Hematopoietic multipotent progenitor cell treated with erythropoietin and hydrocortisone succinate and interleukin-3 and kit ligand, for 4 days (in vitro differentiated cells): ENCODE measurements at regions not wholly inside any gene's neighbourhood (a gene's known extent, or its start where the extent isn't known, plus 50 kb on each side); places are given as distances from the start of the nearest gene placed in this dataset.
"Not testable (repeated sequence)": the region's sequence is repeated elsewhere in the genome, so short reads cannot be mapped to it uniquely, and the experiment has no call there.

Source experiments
- DNase-seq: peaks from one replicate; pipeline ENCODE4 v3.0.0-alpha.2; 2015

DNA sequence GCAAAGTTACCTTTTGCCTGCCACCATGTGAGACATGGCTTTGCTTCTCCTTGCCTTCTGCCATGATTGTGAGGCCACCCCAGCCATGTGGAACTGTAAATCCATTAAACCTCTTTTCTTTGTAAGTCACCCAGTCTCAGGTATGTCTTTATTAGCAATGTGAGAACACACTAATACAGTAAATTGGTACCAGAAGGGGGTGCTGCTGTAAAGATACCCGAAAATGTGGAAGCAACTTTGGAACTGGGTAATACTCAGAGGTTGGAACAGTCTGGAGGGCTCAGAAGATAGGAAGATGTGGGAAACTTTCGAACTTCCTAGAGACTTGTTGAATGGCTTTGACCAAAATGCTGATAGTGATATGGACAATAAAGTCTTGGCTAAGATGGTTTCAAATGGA lies 184.8 kb upstream of the LHX8 start:
- not testable (repeated sequence) for DNase-seq

DNA sequence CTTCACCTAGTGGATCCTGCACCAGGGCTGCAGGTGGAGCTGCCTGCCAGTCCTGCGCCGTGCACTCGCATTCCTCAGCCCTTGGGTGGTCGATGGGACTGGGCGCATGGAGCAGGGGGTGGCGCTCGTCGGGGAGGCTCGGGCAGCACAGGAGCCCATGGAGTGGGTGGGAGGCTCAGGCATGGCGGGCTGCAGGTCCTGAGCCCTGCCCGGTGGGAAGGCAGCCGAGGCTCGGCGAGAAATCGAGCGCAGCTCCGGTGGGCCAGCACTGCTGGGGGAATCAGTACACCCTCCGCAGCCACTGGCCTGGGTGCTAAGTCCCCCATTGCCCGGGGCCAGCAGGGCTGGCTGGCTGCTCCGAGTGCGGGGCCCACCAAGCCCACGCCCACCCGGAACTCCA lies 182.2 kb upstream of the LHX8 start:
- not testable (repeated sequence) for DNase-seq

DNA sequence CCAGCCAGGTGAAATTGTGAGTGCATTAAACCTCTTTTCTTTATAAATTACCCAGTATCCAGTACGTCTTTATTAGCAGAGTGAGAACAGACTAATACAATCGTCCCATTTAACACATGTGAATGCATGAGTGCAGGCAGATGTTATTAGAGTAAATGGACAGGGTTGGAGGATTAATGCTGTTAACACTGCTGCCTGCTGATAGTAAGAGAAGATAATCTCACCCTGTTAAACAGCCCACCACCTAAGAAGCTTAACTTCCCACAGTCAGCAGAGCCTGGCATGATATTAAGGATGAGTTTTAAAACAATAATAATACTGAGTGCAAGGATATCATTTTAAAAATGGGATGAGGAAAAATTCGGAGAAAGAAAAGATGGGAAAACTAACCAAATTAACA lies 181.4 kb upstream of the LHX8 start:
- DNase-seq, result no peak

DNA sequence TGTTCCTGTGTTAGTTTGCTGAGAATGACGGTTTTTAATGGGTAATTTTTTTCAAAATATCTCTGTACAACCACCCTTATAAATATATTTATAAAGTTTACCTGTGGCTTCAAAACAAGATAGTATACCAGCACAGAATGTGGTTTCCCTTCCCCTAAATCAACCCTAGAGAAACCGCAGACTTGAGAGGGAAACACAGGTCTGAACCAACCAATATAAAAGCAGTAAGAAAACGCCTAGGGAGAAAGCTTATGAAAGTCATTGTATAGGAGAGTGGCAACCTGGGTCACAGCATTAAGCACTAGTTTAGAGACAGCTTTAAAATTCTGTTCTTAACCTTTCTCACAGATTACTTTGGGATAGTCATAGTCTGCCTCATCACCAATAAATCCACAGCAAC lies 180.6 kb upstream of the LHX8 start:
- no peak for DNase-seq

DNA sequence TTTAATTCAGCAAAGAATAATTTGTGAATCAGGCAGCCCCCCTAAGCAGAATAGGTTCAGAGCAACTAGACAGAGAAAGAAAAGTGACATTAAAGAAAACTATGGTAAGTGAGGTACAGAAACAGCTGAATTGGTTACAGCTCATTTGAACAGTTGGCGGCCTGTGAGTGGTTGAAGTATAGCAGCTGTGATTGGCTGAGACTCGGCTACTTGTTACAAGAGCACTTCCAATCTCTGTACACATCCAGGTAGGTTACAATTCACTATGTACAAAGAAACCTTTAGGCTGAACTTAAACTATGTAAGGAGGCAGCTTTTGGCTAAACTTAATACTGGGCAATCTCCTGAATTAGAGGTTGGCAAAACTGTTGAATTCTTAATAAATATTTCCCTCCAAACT lies 171.1 kb upstream of the LHX8 start:
- no peak for DNase-seq

DNA sequence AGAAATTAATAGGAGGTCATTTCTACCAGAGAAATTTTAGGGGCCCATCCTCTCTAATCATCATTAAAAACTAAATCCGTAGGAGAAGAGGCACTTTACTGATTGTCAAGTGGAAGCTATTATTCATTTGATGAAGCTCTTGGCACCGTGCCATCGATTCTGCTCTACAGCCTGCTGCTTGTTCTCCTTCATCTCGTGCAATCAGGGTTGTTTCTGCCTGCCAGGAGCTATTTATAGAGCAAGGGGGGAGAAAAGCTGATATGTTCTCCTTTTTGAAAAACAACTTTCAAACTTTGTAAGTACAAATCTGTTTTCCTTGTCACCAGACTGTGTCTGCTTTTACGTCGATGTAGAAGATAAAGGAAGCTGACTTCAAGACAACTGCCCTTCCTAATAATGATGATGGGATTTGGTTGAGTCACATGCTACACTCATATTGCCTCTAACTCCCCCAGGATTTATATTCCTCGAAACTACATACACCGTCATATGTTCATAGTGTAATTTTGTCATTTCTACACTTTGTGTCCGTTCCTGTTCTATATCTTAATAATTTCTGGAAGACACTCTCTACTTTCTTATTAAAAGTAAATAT lies 169.6 kb upstream of the LHX8 start:
- DNase-seq, result peak; percentile 17

DNA sequence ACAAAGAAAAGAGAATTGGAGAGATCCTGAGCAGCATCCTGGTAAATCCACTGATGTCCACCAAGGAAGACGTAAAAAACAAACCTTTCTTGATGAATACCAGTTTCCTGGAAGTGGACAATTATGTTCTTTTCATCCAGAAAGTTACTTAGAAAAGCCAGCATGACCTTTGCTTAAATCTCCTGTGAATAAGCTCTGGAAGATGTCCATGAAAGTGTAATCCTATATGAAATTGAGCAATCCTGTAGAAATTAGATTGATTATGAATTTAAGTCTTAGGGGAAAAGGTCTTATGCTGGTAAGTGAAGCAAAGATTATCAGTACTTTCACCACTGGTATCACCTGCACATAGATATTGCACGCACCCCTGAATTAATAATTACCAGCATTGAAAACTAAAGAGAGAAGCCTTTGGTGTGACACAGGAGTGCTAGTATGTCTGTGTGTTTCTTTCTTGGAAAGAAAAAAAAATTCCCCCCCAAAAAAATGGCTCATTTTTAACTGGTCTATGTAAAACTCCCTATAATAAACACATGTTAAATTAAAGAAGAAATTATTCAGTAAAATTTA lies 164.5 kb upstream of the LHX8 start:
- DNase-seq, result no peak

DNA sequence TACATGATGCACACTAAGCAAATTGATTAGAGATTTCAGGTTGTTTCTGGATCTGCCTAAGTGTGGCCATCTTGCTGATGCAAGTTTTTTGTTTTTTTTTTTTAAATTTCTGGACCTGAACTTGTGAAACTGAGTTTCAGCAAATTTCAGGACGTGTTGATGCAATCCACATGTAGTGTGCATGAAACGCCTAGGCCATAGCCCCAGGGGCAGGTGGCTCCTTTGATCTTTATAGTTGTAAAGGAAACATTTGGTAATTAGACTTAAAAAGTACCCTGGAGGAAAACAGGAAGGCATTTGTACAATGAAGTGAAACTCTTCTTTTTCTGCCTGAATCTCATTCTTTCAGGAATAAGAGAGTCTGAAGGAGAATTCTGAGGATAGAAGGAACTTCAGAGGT lies 162.2 kb upstream of the LHX8 start:
- no peak for DNase-seq

DNA sequence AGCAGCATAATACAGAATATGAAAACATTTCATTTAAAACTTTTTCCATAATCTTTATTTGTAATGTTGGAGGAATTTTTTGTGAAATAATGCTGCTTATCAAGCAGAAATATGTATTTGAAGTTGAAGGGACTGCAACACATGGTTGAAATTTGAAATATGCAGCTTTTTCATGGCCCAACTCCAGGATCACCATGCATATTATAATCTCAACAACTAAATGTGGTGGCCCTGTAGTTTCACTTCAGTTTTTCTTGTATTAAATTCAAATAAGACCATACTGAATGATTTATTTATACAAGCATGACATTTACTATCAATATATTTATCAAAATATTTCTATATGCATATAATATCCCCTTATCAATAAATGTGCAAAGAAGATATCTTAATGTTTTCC lies 157.7 kb upstream of the LHX8 start:
- DNase-seq, result no peak

DNA sequence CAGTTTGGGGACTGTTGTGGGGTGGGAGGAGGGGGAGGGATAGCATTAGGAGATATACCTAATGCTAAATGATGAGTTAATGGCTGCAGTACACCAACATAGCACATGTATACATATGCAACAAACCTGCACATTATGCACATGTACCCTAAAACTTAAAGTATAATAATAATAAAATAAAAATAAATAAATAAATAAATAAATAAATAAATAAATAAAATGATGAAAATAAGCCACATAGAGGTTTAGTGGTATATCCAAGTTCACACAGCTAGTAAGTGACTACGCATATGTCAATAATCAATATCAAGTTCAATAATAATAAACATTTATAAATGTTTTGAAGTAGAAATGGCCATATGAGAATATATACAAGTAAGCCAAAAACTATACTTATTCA lies 141.7 kb upstream of the LHX8 start:
- not testable (repeated sequence) for DNase-seq

DNA sequence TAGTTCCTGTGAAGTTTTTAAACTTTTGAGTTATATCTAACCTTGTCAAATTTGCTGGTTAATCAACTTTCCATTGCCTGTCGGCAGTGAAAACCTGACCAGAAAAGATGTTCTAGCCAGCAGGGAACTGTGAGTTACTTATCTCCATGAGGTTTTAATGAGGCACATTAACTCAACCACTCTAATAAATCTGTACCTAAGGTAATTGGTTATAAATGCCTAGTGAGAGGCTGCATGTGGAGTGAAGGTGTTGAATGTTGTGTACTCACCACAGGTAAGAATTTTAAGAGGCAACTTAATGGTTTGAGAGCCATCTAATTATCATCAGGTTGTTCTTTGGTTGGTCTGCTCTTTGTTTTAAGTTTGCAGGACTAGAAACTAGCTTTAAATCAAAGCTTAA lies 138.4 kb upstream of the LHX8 start:
- DNase-seq, result no peak

DNA sequence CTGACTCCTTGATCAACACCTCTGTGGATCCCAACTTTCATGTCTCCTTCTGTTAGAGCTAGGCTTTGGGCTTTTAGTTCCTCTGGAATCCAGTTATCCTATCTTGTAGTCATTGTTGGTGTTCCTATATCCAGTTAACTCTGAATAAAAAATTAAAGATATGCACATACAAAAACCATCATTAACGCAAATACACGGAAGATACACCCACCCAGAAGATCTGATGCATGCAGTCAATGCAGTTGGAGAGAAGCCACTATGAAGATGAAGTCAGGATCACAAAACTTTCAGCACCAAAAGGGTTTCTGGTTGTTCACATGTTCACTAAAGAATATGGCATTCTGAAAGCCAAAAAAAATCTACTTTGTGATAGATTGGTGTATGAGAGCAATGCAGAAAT lies 123.6 kb upstream of the LHX8 start:
- no peak for DNase-seq

DNA sequence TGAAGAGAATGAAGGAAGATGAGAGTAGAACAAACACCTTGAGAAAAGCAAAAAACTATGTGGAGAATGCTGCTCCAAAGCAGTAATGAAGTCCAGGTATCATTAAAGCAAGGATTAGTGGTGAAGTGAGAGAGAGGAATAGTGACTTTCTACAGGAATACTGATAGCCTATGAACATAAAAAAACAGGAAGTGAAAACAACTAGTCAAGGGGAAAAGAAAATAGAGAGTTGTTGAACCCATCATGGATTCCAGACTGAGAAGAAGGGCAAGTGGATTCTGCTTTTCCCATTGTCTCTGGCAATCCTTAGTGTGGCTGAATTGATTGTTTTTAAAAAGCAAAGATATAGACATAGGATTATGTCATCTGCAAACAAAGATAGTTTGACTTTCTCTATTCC lies 119.9 kb upstream of the LHX8 start:
- no peak for DNase-seq

DNA sequence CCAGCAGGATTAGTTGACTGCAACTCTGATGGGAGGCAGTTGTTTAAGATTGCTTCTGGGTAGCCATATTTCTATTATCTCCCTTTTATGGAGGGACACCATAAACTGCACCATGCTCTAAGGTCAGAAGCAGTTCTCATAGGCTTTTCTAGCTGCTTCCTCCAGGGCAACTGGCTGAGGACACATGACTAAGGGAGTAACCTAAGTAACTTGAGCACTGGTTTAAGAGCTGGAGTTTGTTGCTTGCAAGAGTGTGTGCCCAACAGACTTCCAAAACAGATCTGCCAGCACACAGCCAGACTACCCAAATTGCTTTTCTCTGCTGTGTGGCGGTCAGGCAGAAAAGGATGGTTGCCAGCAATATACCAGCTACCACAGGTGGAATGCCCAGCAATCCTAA lies 111.2 kb upstream of the LHX8 start:
- DNase-seq, result no peak

DNA sequence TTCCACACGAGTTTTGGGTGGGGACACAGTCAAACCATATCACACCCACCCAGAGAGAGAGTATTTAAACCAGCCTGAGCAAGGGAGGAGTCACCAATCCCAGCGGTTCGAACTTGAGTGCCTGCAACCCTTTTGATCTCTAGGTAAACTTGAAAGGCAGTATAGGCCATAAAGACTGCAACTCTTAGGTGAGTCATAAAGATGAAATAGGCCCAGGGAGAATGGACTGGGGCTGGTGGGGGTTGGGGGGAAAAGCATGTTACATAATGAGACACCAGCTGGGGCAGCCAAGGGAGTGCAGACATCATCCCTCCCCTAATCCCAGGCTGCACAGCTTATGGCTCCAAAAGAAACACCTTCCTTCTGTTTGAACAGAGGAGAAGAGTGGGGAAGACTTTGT lies 99.8 kb upstream of the LHX8 start:
- no peak for DNase-seq

DNA sequence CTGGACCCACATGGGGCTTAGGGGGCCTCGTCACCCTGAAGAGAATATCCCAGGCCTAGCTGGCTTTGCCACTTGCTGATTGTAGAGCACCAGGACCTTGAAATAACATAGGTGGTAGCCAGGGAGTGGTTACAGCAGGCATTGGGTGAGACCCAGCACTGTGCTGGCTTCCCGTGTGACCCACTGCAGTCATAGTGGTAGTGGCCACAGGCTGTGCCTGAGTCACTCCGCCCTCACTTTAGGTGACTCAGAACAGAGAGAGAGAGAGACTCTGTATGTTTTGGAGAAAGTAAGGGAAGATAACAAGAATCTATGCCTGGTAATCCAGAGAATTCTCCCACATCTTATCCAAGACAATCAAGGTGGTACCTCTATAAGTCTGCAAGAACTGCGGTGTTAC lies 98.7 kb upstream of the LHX8 start:
- no peak for DNase-seq

DNA sequence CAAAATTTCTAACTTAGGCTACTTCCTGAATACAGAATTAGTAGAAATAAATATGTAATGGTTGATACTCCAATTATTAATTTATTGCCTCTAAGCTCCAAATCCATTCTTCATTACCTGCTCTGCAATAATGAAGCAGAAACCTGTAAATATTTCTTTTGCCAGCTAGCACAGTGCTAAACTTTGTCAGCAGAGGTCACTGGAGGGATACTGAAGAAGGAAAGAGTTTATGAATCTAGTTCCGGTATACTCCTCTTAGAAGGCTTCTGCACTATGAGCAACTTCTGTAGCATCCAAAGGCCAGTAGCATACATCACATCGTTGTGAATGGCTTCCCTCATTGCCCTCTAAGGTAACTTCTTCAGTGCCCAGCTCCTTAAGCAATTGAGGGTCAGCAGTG lies 81.0 kb upstream of the LHX8 start:
- DNase-seq, result no peak

DNA sequence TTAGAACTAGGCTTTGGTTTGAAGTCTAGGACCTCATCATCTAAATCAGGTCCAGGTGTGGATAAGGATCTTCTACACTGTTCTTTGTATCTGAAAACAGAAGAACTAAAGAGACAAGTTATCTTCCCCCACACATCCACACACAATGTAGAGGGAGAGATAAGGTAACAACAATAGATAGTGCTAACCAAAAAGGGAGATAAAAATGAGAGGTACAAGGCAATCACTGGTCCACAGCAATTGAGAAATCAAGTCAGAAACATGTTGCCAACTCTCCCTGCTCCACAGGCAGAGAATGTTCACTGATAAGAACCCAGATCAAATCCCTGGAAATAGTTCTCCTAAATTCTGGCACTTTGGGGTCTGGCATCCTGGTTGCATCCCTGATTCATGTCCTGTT lies 75.8 kb upstream of the LHX8 start:
- no peak for DNase-seq

DNA sequence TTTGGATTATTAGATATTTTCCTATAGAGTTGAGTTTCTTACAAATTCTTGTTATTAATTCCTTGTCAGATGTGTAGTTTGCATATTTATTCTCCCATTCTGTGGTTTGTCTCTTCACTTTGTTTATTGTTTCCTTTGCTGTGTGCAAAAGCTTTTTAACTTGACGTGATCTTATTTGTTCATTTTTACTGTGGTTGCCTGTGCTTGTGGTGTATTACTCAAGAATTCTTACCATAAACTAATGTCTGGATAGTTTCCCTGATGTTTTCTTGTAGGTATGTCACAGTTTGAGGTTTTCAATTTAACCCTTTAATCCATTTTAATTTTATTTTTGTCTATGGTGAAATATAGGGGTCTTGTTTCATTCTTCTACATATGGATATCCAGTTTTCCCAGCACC lies 72.1 kb upstream of the LHX8 start:
- no peak for DNase-seq

DNA sequence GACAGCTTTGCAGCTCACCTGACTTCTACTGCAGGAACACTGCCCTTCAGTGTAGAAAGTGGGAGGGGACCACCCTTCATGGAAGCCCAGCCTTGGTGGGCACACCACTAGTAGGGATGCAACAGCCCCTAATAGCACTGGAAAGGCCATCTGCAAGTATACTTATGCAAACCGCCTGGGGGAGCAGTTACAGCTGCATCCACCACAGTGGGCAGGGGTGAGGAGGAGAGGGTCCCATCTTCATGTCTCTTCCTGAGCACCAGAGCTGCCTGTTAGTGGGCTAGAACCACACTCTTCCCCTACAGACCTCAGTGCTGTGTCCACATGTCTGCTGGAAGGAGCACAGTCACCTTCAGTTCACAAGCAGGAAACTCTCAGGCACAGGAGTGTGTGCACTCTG lies 66.2 kb upstream of the LHX8 start:
- no peak for DNase-seq

DNA sequence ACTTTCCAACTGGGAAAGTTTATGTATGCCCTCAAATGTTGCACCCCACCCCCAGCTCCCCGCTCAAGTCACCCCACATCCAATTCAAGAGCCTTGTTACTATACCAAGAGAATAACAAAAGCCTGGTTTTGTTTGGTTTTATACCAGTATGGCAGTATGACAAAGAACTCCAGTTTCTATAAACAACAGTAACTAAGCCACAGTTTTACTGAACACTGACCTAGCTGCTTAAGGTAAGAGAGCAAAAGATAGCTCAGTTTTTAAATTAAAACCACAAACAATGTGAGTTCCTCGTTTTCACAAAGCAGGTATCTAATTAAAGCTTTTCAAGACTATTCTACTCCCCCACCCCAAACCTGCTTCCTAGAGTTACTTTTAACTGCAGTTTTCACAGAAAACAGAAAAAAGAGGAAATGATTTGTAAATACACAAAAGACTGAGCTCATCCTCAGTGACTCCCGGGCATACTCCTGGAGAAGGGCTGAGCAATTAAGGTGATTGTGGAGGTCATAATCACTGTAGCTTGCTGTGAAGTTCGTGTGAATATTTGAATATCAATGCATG lies 59.3 kb upstream of the LHX8 start:
- DNase-seq, result no peak

DNA sequence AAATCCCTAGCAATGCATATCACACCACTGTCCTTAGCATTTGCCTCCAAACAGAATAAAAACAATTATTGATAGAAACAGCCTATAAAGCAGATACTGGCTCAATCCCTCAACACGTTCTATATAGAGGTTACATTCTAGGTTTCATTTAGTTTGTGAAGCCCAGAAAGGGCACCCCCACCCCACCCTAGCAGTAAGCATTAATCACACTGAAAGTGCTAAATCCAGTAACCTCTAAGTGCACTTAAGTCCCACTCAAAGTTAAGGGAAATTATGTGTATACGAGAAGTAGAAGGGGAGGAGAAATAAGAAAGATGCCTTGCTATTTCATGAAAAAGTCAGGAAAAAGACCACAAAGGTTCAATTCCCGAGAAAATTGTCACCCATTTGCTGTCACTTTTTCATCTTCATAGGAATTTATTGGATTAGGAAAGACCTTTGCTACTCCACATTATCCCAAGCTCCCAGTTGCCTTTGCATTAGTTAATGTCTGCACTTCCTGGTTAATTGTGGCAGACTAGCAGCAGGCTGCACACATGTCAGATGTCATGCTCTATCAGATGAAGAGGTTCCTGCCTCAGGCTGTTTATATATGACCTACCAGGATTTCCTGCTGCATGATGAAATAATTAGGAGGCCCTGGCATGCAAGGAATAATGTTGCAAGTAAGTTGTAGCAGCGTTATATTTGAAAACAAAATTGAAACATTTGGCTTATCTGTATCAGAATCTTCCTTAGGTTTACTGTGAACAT lies 54.5 kb upstream of the LHX8 start:
- DNase-seq, result no peak

DNA sequence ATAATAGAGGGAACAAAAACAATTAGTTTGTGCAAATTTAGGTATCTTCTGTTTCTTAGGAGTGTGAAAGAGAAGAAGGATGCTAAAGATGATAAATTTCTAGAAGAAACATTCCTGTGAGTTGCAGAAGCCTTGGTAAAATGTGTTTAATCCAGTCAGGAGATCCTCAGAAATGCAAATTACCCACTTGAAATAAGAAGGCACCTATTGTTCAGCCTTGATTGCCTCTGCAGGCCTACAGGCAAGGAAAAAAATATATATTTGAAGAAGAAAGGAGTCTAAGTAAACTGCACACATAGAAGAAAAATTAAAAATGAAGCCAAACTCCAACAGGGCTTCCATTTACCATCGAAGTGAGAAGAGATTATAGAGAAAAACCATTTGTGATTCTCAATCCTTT lies 51.0 kb upstream of the LHX8 start:
- DNase-seq, result no peak

DNA sequence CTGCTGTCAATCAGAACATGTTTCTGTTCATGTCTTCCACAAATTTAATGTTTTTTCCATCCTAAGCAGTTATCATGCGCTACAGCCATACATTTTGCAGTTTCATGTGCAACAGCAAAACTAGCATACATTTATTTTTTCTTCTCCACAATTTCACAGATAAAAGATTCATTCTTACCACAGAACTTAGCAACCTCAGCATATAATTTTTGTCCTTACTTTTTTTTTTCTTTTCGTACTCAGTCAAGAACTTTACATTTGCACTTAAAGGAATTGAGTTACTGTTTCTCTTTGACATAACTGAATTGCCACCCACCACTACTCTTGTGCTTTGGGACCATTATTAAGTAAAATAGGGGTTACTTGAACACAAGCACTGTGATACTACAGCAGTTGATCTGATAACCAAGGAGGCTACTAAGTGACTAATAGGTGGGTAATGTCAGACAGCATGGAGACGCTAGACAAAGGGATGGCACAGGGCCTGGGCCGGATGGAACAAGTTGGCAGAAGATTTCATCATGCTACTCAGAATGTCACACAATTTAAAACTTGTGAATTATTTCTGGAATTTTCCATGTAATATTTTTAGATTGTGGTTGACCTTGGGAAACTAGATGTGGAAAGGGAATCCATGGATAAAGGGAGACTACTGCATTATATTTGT lies 50.2 kb upstream of the LHX8 start:
- DNase-seq, result no peak
